ENCODE measurements at regions not wholly inside any gene's neighbourhood (a gene's known extent, or its start where the extent isn't known, plus 50 kb on each side); places are given as distances from the start of the nearest gene placed in this dataset.
"Not testable (repeated sequence)": the region's sequence is repeated elsewhere in the genome, so short reads cannot be mapped to it uniquely, and the experiment has no call there.

- not testable (repeated sequence) for DNase-seq (ENCODE audit: low spot score)
Observed at GRCh38 chr15:75763635-75764600, 51.3 kb upstream of the CSPG4 start.

- no peak for DNase-seq (ENCODE audit: low spot score)
Observed at GRCh38 chr15:75763137-75763611, 50.5 kb upstream of the CSPG4 start.
